Endothelial cell of umbilical vein (primary cell): ENCODE measurements at regions not wholly inside any gene's neighbourhood (a gene's known extent, or its start where the extent isn't known, plus 50 kb on each side); places are given as distances from the start of the nearest gene placed in this dataset.

Experiments
- BruUV-seq: library from RNA; stranded (reverse); fragments of 400-500 nt; replicated peaks from 2 replicates; lab custom pipeline; 2021; lab: Mats Ljungman, UMichigan
- CTCF ChIA-PET: fragments of 300-600, 350-600 bp; sonication (Branson Sonifier 250); formaldehyde crosslinking; loops from one replicate; lab custom pipeline; 2021; ENCODE audit warnings: antibody characterized with exemption, inconsistent platforms; lab: Charles Lee
- POLR2A ChIA-PET: fragments of 300-600, 350-600 bp; sonication (Branson Sonifier 250); formaldehyde crosslinking; loops from one replicate; lab custom pipeline; 2021; ENCODE audit warnings: antibody characterized with exemption, inconsistent platforms; lab: Charles Lee
- DNase-seq: peaks from one replicate; pipeline ENCODE4 v3.0.0-alpha.2; 2011; ENCODE audit warnings: low read depth, low spot score
- FAIRE-seq: peaks from 2 replicates; lab custom pipeline; 2011; peaks lifted over from hg19 to GRCh38; lab: Jason Lieb, UNC
- H2AFZ ChIP-seq: 2 replicates; pipeline ENCODE4 v1.6.0; 2012; ENCODE audit warnings: low read depth, low read length, control low read depth, inconsistent platforms
- H3K27ac ChIP-seq: 2 replicates; pipeline ENCODE4 v1.5.1; 2011; ENCODE audit warnings: low read depth, mild to moderate bottlenecking, control low read depth, low read length, moderate library complexity; ENCODE audit not compliant: insufficient read depth
- H3K27me3 ChIP-seq, 2 experiments: 2 replicates each; pipeline versions ENCODE4 v1.6.0 to v1.6.1; 2011; ENCODE audit warnings: low read length in 2 of 2, mixed read lengths in 1 of 2; ENCODE audit not compliant: control insufficient read depth in 2 of 2, insufficient read depth in 2 of 2
- H3K36me3 ChIP-seq, 2 experiments: 2 replicates in 1 of 2; 3 replicates in 1 of 2; pipeline ENCODE4 v1.5.1; 2011; ENCODE audit warnings: low read length in 2 of 2, mild to moderate bottlenecking in 1 of 2, moderate library complexity in 1 of 2; ENCODE audit not compliant: control insufficient read depth in 2 of 2, insufficient read depth in 2 of 2; ENCODE audit errors: extremely low read depth in 1 of 2
- H3K4me1 ChIP-seq: 3 replicates; pipeline ENCODE4 v1.5.1; 2011; ENCODE audit warnings: mild to moderate bottlenecking, low read length; ENCODE audit not compliant: control insufficient read depth, insufficient read depth; ENCODE audit errors: extremely low read depth
- H3K4me2 ChIP-seq: 2 replicates; pipeline ENCODE4 v1.6.1; 2011; ENCODE audit warnings: low read length, control low read depth, mixed read lengths; ENCODE audit not compliant: insufficient read depth
- H3K4me3 ChIP-seq, 3 experiments: fragments of 200-600 bp in 1 of 3; sonication (generic), shearing (Covaris generic) in 1 of 3; replicated peaks in 1 of 3; 2 replicates each; pipeline ENCODE4 v1.5.1; 2011 to 2016; ENCODE audit warnings: control low read depth in 3 of 3, low read length in 3 of 3, mild to moderate bottlenecking in 2 of 3, inconsistent platforms in 1 of 3, low read depth in 1 of 3, moderate library complexity in 1 of 3; ENCODE audit not compliant: insufficient read depth in 1 of 3
- H3K79me2 ChIP-seq: 2 replicates; pipeline ENCODE4 v1.6.0; 2012; ENCODE audit warnings: low read length, inconsistent platforms; ENCODE audit not compliant: control insufficient read depth, insufficient read depth
- H3K9ac ChIP-seq: replicated peaks from 2 replicates; pipeline ENCODE3; 2011; ENCODE audit warnings: low read length, control low read depth; ENCODE audit not compliant: insufficient read depth; ENCODE audit errors: extremely low read depth
- H3K9me1 ChIP-seq: replicated peaks from 3 replicates; pipeline ENCODE4 v1.6.0; 2011; ENCODE audit warnings: mild to moderate bottlenecking, low read length; ENCODE audit not compliant: control insufficient read depth, insufficient read depth; ENCODE audit errors: extremely low read depth
- H3K9me3 ChIP-seq: replicated peaks from 2 replicates; pipeline ENCODE4 v1.5.1; 2012; ENCODE audit warnings: low read length, inconsistent platforms; ENCODE audit not compliant: control insufficient read depth, insufficient read depth
- H4K20me1 ChIP-seq: replicated peaks from 2 replicates; pipeline ENCODE3; 2011; ENCODE audit warnings: mild to moderate bottlenecking, low read length; ENCODE audit not compliant: control insufficient read depth, insufficient read depth; ENCODE audit errors: extremely low read depth
- CTCF ChIP-seq, 2 donors: IDR thresholded peaks; 1 replicate in 1 of 2; 2 replicates in 1 of 2; pipeline ENCODE4 v1.5.1; 2011; ENCODE audit warnings: low read length in 2 of 2, mild to moderate bottlenecking in 2 of 2, moderate library complexity in 2 of 2, control low read depth in 1 of 2, inconsistent platforms in 1 of 2, low read depth in 1 of 2; ENCODE audit not compliant: insufficient read depth in 1 of 2; ENCODE audit errors: extremely low read depth in 1 of 2
- EZH2 ChIP-seq: IDR thresholded peaks from 2 replicates; pipeline ENCODE4 v1.6.1; 2012; ENCODE audit warnings: borderline replicate concordance, low read depth, mild to moderate bottlenecking, moderate library complexity, low read length, inconsistent platforms; ENCODE audit not compliant: severe bottlenecking
- FOS ChIP-seq: IDR thresholded peaks from 2 replicates; pipeline ENCODE4 v1.6.1; 2011; ENCODE audit warnings: mild to moderate bottlenecking, low read length, moderate library complexity, borderline replicate concordance; ENCODE audit not compliant: insufficient read depth
- GATA2 ChIP-seq: IDR thresholded peaks from 2 replicates; pipeline ENCODE4 v1.7.0; 2011; ENCODE audit warnings: low read depth, mild to moderate bottlenecking, moderate library complexity, mixed read lengths, low read length; ENCODE audit not compliant: insufficient read length, insufficient read depth
- JUN ChIP-seq: IDR thresholded peaks from 2 replicates; pipeline ENCODE4 v1.6.1; 2011; ENCODE audit warnings: borderline replicate concordance, low read depth; ENCODE audit not compliant: insufficient read length, insufficient read depth
- MAX ChIP-seq: IDR thresholded peaks from 2 replicates; pipeline ENCODE4 v1.6.1; 2011; ENCODE audit not compliant: insufficient read depth, insufficient read length
- MYC ChIP-seq: IDR thresholded peaks from one replicate; pipeline ENCODE4 v1.6.1; 2011; ENCODE audit warnings: mild to moderate bottlenecking, low read depth, low read length
- POLR2A ChIP-seq: IDR thresholded peaks from 2 replicates; pipeline ENCODE4 v1.6.1; 2012; ENCODE audit warnings: low read depth, mild to moderate bottlenecking, control low read depth, low read length
- POLR2AphosphoS5 ChIP-seq: IDR thresholded peaks from 2 replicates; pipeline ENCODE4 v1.6.1; 2012; ENCODE audit warnings: low read depth, mild to moderate bottlenecking, control low read depth, low read length, moderate library complexity; ENCODE audit not compliant: insufficient read depth
- dilution Hi-C: fragments of 300-500 bp; cut with MboI; formaldehyde crosslinking; loops from one replicate; pipeline ENCODE4 v1.15.0; 2019; ENCODE audit warnings: low sequenced_read_pairs; ENCODE audit not compliant: extremely low pct_ligation_motif_present
- intact Hi-C: fragments of 100-400 bp; cut with micrococcal nuclease; formaldehyde crosslinking; loops from one replicate; pipeline ENCODE4 v1.10.0; 2022

- Histone ChIP-seq H3K27me3 (no peaks in the 10 kb centered on the region), H3K79me2 (no peaks in the 10 kb centered on the region), H3K4me3 (no peak overlapping the region), H3K27ac (no peak overlapping the region), H3K9me1 (no peaks in the 10 kb centered on the region), H3K36me3 (no peaks in the 10 kb centered on the region), H3K4me2 (no peak overlapping the region), H3K9me3 (peaks cover 3% of the 10 kb centered on the region), H4K20me1 (no peaks in the 10 kb centered on the region), H3K9ac (no peak overlapping the region), H2AFZ (no peak overlapping the region), H3K4me1 (no peaks in the 10 kb centered on the region)
- CTCF ChIA-PET: no interaction called here
- dilution Hi-C loops (no loop called here), intact Hi-C loops (no loop called here)
- TF ChIP-seq CTCF (IDR thresholded peaks at IDR 0.05; ENCODE audit: extremely low read depth in 1 of 2, insufficient read depth in 1 of 2, low read depth in 1 of 2, low read length in 2 of 2) (no peak), POLR2AphosphoS5 (no peak), GATA2 (no peak), JUN (no peak), POLR2A (no peak), MYC (no peak), EZH2 (no peak), FOS (no peak), MAX (no peak)
- BruUV-seq: no TSS peak
- POLR2A ChIA-PET: no interaction called here
- no peak for DNase-seq
- no peak for FAIRE-seq
Measured at GRCh38 chr12:17456486-17456885, 633.5 kb downstream of the RERGL start.
